SK-N-SH treated with all-trans-retinoic acid at 6 μM for 48 hours (cell line): ENCODE measurements at regions not wholly inside any gene's neighbourhood (a gene's known extent, or its start where the extent isn't known, plus 50 kb on each side); places are given as distances from the start of the nearest gene placed in this dataset.

ENCODE experiments used
- ARNTL ChIP-seq: fragments of 450-650 bp; formaldehyde crosslinking; IDR thresholded peaks from 2 replicates; pipeline ENCODE4 v1.5.0; 2020; ENCODE audit warnings: low read depth, mild to moderate bottlenecking, moderate library complexity, borderline replicate concordance
- CREB5 ChIP-seq: fragments of 250-450 bp; sonication (Bioruptor Pico); IDR thresholded peaks from 2 replicates; pipeline ENCODE4 v1.5.1; 2020; ENCODE audit warnings: low read depth, mild to moderate bottlenecking, moderate library complexity
- ESRRG ChIP-seq: fragments of 250-450 bp; sonication (Bioruptor Pico); IDR thresholded peaks from 2 replicates; pipeline ENCODE4 v1.6.1; 2021; ENCODE audit warnings: mild to moderate bottlenecking
- GLIS3 ChIP-seq: fragments of 250-450 bp; sonication (Bioruptor Pico); IDR thresholded peaks from 2 replicates; pipeline ENCODE4 v1.5.0; 2020; ENCODE audit warnings: mild to moderate bottlenecking, moderate library complexity
- ISL1 ChIP-seq: fragments of 250-450 bp; sonication (Bioruptor Pico); IDR thresholded peaks from 2 replicates; pipeline ENCODE4 v2.1.2; 2022; ENCODE audit warnings: mild to moderate bottlenecking, moderate library complexity
- POU6F1 ChIP-seq: fragments of 250-450 bp; sonication (Bioruptor Pico); IDR thresholded peaks from 2 replicates; pipeline ENCODE4 v1.8.0; 2021; ENCODE audit warnings: low read depth, mild to moderate bottlenecking, moderate library complexity, borderline replicate concordance
- RARB ChIP-seq: fragments of 250-450 bp; sonication (Bioruptor Pico); IDR thresholded peaks from 2 replicates; pipeline ENCODE4 v1.8.0; 2021; ENCODE audit warnings: mild to moderate bottlenecking, moderate library complexity
- TCF4 ChIP-seq: fragments of 250-450 bp; sonication (Bioruptor Pico); IDR thresholded peaks from 2 replicates; pipeline ENCODE4 v1.8.0; 2021; ENCODE audit warnings: mild to moderate bottlenecking, moderate library complexity, borderline replicate concordance
- ZFP3 ChIP-seq: fragments of 250-450 bp; sonication (Bioruptor Pico); IDR thresholded peaks from 2 replicates; pipeline ENCODE4 v1.5.0; 2020; ENCODE audit warnings: mild to moderate bottlenecking, moderate library complexity
- ZFP30 ChIP-seq: fragments of 450-650 bp; formaldehyde crosslinking; IDR thresholded peaks from 2 replicates; pipeline ENCODE4 v1.5.0; 2022; ENCODE audit warnings: mild to moderate bottlenecking, moderate library complexity
- ZNF565 ChIP-seq: fragments of 450-650 bp; formaldehyde crosslinking; conservative IDR thresholded peaks from 2 replicates; pipeline ENCODE4 v1.5.0; 2020; ENCODE audit warnings: low read depth, mild to moderate bottlenecking, moderate library complexity
- ZNF70 ChIP-seq: fragments of 450-650 bp; formaldehyde crosslinking; IDR thresholded peaks from 2 replicates; pipeline ENCODE4 v1.5.0; 2020; ENCODE audit warnings: mild to moderate bottlenecking, moderate library complexity
- TF ChIP-seq, protein P1 (sequence below): fragments of 250-450 bp; sonication (Bioruptor Pico); IDR thresholded peaks from 2 replicates; pipeline ENCODE4 v1.5.1; 2021; ENCODE audit warnings: mild to moderate bottlenecking, moderate library complexity

DNA sequence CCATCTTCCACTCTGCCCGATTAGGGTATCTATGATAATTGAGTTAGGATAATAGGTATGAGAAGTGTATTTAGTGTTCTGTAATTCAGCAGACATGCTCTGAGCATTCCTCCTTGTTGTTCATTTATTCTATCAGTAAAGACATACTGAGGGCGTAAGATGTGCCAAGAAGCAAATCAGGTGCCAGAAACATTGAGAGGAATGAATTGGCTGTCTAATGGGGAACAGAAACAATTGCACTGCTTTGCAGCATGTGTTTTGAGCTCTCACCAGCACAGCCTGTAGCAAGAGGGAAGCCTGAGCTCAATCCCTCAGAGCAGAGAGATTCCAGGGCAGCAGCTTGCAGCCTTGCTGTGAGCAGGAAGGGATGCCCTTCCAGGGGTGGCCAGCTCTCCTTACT is 589.3 kb downstream of the BCL11B start:
- no peak for TF ChIP-seq ARNTL (CRISPR knock-in tag)
- no peak for TF ChIP-seq GLIS3
- no peak for TF ChIP-seq ZFP30 (CRISPR knock-in tag)
- no peak for TF ChIP-seq TCF4 (CRISPR knock-in tag)
- TF ChIP-seq ESRRG (CRISPR knock-in tag), result no peak
- no peak for TF ChIP-seq POU6F1 (CRISPR knock-in tag)
- no peak for TF ChIP-seq ZNF565 (CRISPR knock-in tag)
- TF ChIP-seq ISL1 (CRISPR knock-in tag), result no peak
- TF ChIP-seq CREB5 (CRISPR knock-in tag), result no peak
- TF ChIP-seq, protein P1, sequence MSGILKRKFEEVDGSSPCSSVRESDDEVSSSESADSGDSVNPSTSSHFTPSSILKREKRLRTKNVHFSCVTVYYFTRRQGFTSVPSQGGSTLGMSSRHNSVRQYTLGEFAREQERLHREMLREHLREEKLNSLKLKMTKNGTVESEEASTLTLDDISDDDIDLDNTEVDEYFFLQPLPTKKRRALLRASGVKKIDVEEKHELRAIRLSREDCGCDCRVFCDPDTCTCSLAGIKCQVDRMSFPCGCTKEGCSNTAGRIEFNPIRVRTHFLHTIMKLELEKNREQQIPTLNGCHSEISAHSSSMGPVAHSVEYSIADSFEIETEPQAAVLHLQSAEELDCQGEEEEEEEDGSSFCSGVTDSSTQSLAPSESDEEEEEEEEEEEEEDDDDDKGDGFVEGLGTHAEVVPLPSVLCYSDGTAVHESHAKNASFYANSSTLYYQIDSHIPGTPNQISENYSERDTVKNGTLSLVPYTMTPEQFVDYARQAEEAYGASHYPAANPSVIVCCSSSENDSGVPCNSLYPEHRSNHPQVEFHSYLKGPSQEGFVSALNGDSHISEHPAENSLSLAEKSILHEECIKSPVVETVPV (CRISPR knock-in tag), result no peak
- TF ChIP-seq ZFP3 (CRISPR knock-in tag), result no peak
- TF ChIP-seq RARB (CRISPR knock-in tag), result no peak
- TF ChIP-seq ZNF70 (CRISPR knock-in tag), result no peak
